ENCODE measurements at regions not wholly inside any gene's neighbourhood (a gene's known extent, or its start where the extent isn't known, plus 50 kb on each side); places are given as distances from the start of the nearest gene placed in this dataset.
A peak's percentile ranks its signal among the peaks of the same experiment; 100 is the strongest.

DNA sequence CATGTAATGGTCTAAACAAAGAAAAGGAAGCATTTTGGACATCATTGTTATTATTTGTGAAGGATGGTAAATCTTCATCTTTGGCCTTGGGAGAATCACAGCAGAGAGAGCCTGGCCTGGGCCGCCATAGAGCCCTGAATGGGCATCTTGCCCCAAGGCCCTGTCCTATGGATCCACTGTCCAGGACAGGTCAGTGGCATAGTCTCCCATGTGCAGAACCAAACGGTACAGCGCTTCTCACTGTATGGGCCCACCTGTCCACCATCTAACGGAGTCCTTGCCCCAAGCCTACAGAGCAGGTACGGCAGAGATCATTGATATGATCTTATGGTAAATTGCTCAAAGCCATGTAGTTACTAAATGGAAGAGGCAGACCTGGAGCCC, 185.7 kb downstream of the FOXD2 start:
- DNase-seq: no peak
- no peaks in the 10 kb centered on the region for H3K27me3 ChIP-seq
- TF ChIP-seq, protein P1, sequence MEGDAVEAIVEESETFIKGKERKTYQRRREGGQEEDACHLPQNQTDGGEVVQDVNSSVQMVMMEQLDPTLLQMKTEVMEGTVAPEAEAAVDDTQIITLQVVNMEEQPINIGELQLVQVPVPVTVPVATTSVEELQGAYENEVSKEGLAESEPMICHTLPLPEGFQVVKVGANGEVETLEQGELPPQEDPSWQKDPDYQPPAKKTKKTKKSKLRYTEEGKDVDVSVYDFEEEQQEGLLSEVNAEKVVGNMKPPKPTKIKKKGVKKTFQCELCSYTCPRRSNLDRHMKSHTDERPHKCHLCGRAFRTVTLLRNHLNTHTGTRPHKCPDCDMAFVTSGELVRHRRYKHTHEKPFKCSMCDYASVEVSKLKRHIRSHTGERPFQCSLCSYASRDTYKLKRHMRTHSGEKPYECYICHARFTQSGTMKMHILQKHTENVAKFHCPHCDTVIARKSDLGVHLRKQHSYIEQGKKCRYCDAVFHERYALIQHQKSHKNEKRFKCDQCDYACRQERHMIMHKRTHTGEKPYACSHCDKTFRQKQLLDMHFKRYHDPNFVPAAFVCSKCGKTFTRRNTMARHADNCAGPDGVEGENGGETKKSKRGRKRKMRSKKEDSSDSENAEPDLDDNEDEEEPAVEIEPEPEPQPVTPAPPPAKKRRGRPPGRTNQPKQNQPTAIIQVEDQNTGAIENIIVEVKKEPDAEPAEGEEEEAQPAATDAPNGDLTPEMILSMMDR (IDR thresholded peaks at IDR 0.05): no peak
- no peak for TF ChIP-seq POLR2A (IDR thresholded peaks at IDR 0.05)

DNA sequence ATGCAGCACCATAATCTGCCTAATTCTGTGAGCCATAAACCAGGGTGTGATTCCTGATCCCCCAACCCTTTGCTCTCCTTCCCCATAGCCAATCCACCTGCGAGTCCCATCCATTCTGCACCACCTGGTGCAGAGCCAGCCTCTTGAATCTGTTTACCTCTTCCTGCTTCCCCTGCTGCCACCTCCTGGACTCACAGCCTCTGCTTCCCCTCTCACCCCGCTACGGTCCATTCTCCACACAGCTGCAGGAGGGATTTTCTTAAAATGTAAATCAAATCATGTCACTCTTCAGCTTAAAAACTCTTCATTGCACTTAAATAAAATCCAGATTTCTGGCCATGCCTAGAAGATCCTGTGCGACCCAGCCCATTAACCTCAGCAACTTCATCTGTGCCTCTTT, 186.7 kb downstream of the FOXD2 start:
- DNase-seq: peak in 1 of 3 donors; percentile 64
- no peak for TF ChIP-seq POLR2A (IDR thresholded peaks at IDR 0.05)
- TF ChIP-seq, protein P1 (IDR thresholded peaks at IDR 0.05): peak in 3 of 6 experiments; percentile 53 to 68 (median 55)
- Histone ChIP-seq H3K9me3 (no peaks in the 10 kb centered on the region), H3K27ac (no peak overlapping the region), H3K4me1 (no peaks in the 10 kb centered on the region), H3K36me3 (no peaks in the 10 kb centered on the region), H3K4me3 (no peak overlapping the region), H3K27me3 (no peaks in the 10 kb centered on the region)

More for the DNA sequence above, 185.7 kb downstream of the FOXD2 start:
- no peaks in the 10 kb centered on the region for H3K36me3 ChIP-seq
- no peak overlapping the region for H3K4me3 ChIP-seq
- no peak overlapping the region for H3K27ac ChIP-seq
- no peaks in the 10 kb centered on the region for H3K4me1 ChIP-seq
- no peaks in the 10 kb centered on the region for H3K9me3 ChIP-seq

GRCh38 chr1:47627016-47627415, 189.2 kb downstream of the FOXD2 start:
- no peaks in the 10 kb centered on the region for H3K4me1 ChIP-seq
- no peak for DNase-seq
- no peak overlapping the region for H3K4me3 ChIP-seq
- no peaks in the 10 kb centered on the region for H3K36me3 ChIP-seq
- no peaks in the 10 kb centered on the region for H3K9me3 ChIP-seq
- no peak for TF ChIP-seq POLR2A (IDR thresholded peaks at IDR 0.05)
- TF ChIP-seq, protein P1 (IDR thresholded peaks at IDR 0.05): no peak
- H3K27me3 ChIP-seq: no peaks in the 10 kb centered on the region
- no peak overlapping the region for H3K27ac ChIP-seq

GRCh38 chr1:47627471-47628370, 189.9 kb downstream of the FOXD2 start:
- H3K4me1 ChIP-seq: no peaks in the 10 kb centered on the region
- H3K27me3 ChIP-seq: no peaks in the 10 kb centered on the region
- H3K4me3 ChIP-seq: no peak overlapping the region
- no peak overlapping the region for H3K27ac ChIP-seq
- no peak for DNase-seq
- H3K36me3 ChIP-seq: no peaks in the 10 kb centered on the region
- TF ChIP-seq, protein P1 (IDR thresholded peaks at IDR 0.05): no peak
- no peak for TF ChIP-seq POLR2A (IDR thresholded peaks at IDR 0.05)
- H3K9me3 ChIP-seq: no peaks in the 10 kb centered on the region

DNA sequence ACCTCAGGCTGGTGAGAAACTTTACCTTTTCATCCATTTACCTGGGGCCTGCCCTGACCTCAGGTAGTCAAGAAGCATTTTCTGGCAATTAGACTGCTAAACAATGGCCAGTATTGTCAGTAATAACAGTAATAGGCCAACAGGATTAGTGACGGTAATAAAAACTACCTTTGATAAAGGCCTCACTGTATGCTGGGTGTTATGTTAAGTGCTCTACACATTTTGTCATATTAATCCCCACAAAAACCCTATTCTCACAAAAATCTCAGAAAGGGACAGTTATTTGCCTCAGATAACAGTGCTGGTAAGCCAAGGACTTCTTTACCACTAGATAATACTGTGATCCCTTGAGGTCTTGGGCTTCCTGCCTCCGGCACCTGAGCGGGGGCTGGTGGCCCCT, 191.4 kb downstream of the FOXD2 start:
- Histone ChIP-seq H3K4me3 (no peak overlapping the region), H3K4me1 (no peaks in the 10 kb centered on the region), H3K9me3 (no peaks in the 10 kb centered on the region), H3K36me3 (no peaks in the 10 kb centered on the region), H3K27me3 (no peaks in the 10 kb centered on the region), H3K27ac (no peak overlapping the region)
- no peak for TF ChIP-seq POLR2A (IDR thresholded peaks at IDR 0.05)
- TF ChIP-seq, protein P1 (IDR thresholded peaks at IDR 0.05): no peak
- no peak for DNase-seq

Data from Peyer's patch (tissue), 4 donors.